ENCODE measurements at regions not wholly inside any gene's neighbourhood (a gene's known extent, or its start where the extent isn't known, plus 50 kb on each side); places are given as distances from the start of the nearest gene placed in this dataset.

GRCh38 chr13:94783489-94783888, 71.1 kb upstream of the SOX21 start:
- no peak overlapping the region for H2BK120ac ChIP-seq (ENCODE audit: low read depth, low read length, poor library complexity, severe bottlenecking)
- H3K9me3 ChIP-seq (ENCODE audit: control insufficient read depth, low read depth, low read length) = no peaks in the 10 kb centered on the region
- H2BK20ac ChIP-seq (ENCODE audit: low read depth, low read length, poor library complexity, severe bottlenecking) = no peak overlapping the region
- Mint-ChIP-seq H3K9me3 (peaks cover 7 to 9% of the 10 kb centered on the region in 2 experiments; a peak in 4 of 5 replicates), H3K4me1 (peaks cover 15 to 16% of the 10 kb centered on the region in 2 experiments), H3K27me3 (ENCODE audit: low read depth) (no peaks in the 10 kb centered on the region; the same call in 1 of the 2 replicates), H3K27ac (no peak overlapping the region), H3K4me3 (no peak overlapping the region), H3K36me3 (ENCODE audit: insufficient read depth in 1 of 3, low read depth in 3 of 3) (peaks cover 0 to 22% (median 0%) of the 10 kb centered on the region in 3 experiments; a peak in 3 of 7 replicates)
- no peaks in the 10 kb centered on the region for H3K23me2 ChIP-seq (ENCODE audit: insufficient read length, low read depth, low read length, poor library complexity, severe bottlenecking)
- no peaks in the 10 kb centered on the region for H3K79me1 ChIP-seq (ENCODE audit: insufficient read depth, low read depth, low read length, poor library complexity, severe bottlenecking)
- no peak overlapping the region for H3K4ac ChIP-seq (ENCODE audit: low read depth, low read length)
- no peak for DNase-seq
- no peak overlapping the region for H4K5ac ChIP-seq (ENCODE audit: insufficient read length, low read depth, low read length)
- H2BK5ac ChIP-seq (ENCODE audit: insufficient read length, low read length) = no peak overlapping the region
- TF ChIP-seq CTCF (conservative IDR thresholded peaks at IDR 0.05) = no peak
- H3K4me1 ChIP-seq (ENCODE audit: insufficient read depth, low read length) = no peaks in the 10 kb centered on the region; the same call in 1 of the 2 replicates
- no peak overlapping the region for H3K27ac ChIP-seq (ENCODE audit: insufficient read length, low read depth, low read length)
- no peak overlapping the region for H2BK15ac ChIP-seq (ENCODE audit: low read depth, low read length)
- H4K91ac ChIP-seq (ENCODE audit: insufficient read length, low read depth, low read length) = no peak overlapping the region
- no CpG with 5 or more reads among the region's 3 CpGs for WGBS (ENCODE audit: extremely low coverage, insufficient read length, low lambda C conversion rate)
- no peak overlapping the region for H3T11ph ChIP-seq (ENCODE audit: low read length)
- no peak overlapping the region for H2BK12ac ChIP-seq (ENCODE audit: insufficient read length, low read depth, low read length)
- no peak overlapping the region for H3K14ac ChIP-seq (ENCODE audit: insufficient read depth, low read length)
- no peaks in the 10 kb centered on the region for H4K20me1 ChIP-seq (ENCODE audit: control insufficient read depth, insufficient read depth, insufficient read length)
- H3K9ac ChIP-seq (ENCODE audit: extremely low read depth, insufficient read length, low read length) = no peak overlapping the region
- H3K79me2 ChIP-seq (ENCODE audit: insufficient read depth, low read length) = no peaks in the 10 kb centered on the region
- H2AFZ ChIP-seq (ENCODE audit: low read length) = no peak overlapping the region
- H3K27me3 ChIP-seq (ENCODE audit: insufficient read depth, low read length) = no peaks in the 10 kb centered on the region
- H3K18ac ChIP-seq (ENCODE audit: insufficient read length, low read depth, low read length) = no peak overlapping the region
- H3K56ac ChIP-seq (ENCODE audit: insufficient read length, low read depth, low read length) = no peak overlapping the region
- H2AK5ac ChIP-seq (ENCODE audit: insufficient read length, low read length) = no peak overlapping the region
- H3K23ac ChIP-seq (ENCODE audit: insufficient read length, low read depth, low read length) = no peak overlapping the region
- H4K8ac ChIP-seq (replicated peaks; ENCODE audit: insufficient read length, low read depth, low read length) = no peak overlapping the region
- no peak overlapping the region for H3K4me2 ChIP-seq (ENCODE audit: insufficient read depth, insufficient read length, low read length)

Data from H9 (cell line).